GM12864 (cell line): ENCODE measurements at regions not wholly inside any gene's neighbourhood (a gene's known extent, or its start where the extent isn't known, plus 50 kb on each side); places are given as distances from the start of the nearest gene placed in this dataset.

Experiments
- DNase-seq: peaks from one replicate; pipeline ENCODE4 v3.0.0-alpha.2; 2011; ENCODE audit warnings: low read depth
- H3K4me3 ChIP-seq: 2 replicates; pipeline ENCODE4 v1.5.1; 2011; ENCODE audit warnings: mild to moderate bottlenecking, low read depth, low read length, control low read depth
- TF ChIP-seq, protein P1 (sequence below): IDR thresholded peaks from 2 replicates; pipeline ENCODE4 v1.5.1; 2011; ENCODE audit warnings: low read depth, mild to moderate bottlenecking, moderate library complexity, low read length, control low read depth, inconsistent platforms; ENCODE audit errors: missing control alignments

DNA sequence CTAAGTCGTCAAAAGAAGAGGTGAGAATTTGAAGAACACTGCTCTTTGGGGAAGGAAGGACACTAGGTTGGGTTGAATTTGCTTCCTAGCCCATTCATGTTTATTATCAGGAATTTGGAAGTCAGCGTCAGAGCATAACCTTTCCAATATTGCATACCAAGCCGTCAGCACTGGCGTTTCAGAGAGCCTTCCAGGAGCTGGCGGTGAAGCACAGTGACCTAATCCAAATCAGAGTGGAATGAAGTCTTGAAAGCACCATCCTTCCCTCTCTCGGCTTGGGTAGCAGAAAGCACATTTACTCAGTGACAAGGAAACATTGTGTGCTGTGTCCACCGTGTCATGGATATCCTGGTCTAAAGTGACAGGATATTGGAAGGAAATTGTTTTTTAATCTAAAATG lies 240.3 kb upstream of the PELI2 start:
- H3K4me3 ChIP-seq: no peak overlapping the region
- TF ChIP-seq, protein P1, sequence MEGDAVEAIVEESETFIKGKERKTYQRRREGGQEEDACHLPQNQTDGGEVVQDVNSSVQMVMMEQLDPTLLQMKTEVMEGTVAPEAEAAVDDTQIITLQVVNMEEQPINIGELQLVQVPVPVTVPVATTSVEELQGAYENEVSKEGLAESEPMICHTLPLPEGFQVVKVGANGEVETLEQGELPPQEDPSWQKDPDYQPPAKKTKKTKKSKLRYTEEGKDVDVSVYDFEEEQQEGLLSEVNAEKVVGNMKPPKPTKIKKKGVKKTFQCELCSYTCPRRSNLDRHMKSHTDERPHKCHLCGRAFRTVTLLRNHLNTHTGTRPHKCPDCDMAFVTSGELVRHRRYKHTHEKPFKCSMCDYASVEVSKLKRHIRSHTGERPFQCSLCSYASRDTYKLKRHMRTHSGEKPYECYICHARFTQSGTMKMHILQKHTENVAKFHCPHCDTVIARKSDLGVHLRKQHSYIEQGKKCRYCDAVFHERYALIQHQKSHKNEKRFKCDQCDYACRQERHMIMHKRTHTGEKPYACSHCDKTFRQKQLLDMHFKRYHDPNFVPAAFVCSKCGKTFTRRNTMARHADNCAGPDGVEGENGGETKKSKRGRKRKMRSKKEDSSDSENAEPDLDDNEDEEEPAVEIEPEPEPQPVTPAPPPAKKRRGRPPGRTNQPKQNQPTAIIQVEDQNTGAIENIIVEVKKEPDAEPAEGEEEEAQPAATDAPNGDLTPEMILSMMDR: no peak
- no peak for DNase-seq

DNA sequence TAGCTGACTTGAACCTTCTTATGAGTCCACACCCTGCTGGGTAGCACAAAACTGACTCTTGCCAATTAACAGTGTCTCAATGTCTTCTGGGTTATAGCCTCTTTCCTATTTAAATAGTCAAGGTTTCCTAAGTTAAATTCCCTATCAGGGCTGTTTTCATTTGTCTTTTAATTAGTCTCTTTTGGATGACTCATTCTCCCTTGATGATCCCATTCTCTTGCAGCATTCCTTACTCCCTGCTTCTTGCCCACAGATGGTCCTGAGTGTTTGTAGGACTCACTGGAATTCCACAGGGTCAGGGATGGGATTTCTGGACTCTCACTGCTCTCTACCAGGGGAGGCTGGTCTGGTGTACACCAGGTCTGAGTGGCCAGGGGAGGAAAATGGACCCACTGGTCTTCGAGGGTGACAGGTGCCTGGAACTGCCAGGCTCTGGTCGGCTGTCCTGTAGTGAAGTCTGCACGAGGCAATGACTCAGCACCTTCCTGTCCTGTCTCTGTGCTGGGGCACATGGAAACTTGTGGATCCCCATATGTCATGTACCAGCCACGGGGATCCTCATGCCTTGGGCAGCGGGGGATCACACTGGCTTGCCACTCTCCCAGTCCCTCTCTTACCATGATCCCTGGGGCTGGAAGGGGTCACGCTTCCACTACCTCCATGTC lies 236.5 kb upstream of the PELI2 start:
- TF ChIP-seq, protein P1: no peak
- DNase-seq: no peak
- H3K4me3 ChIP-seq: no peak overlapping the region

DNA sequence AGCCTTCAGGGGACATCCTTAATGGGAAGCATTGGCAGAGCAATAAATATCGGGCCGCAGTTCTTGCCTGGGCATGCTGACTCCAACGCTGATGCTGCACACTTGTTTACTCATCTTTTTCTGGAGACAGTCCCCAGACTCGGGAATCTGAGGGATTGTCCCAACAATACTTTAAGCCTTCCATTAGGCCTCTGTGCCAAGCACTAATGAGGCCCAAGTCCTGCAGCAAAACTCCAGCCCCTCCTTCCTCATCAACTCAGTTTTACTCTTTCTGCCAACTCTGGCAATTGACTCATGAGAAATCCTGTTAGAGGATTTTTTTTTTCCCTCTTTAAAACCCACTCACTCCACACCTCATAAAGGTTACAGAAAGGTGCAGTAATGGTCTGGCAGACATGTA lies 233.4 kb upstream of the PELI2 start:
- TF ChIP-seq, protein P1: no peak
- DNase-seq: no peak
- H3K4me3 ChIP-seq: no peak overlapping the region

DNA sequence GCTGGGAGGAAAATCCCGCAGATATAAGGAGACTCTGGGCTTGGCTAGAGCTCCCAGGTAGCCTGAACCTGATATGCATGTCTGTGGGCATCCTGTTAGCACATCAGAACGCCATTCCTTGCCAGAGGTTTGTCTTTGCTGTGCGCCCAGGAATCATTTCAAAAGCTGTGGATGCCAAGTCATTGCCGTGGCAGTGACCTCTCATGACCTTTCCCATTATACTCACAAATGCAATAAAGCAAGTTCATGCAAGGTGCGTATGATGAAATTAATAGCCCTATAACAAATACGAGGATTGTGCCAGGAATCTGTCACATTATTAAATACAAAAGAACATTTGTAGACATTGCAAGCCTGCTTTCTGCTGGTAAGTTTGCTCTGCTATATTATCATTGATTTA lies 229.1 kb upstream of the PELI2 start:
- TF ChIP-seq, protein P1: no peak
- H3K4me3 ChIP-seq: no peak overlapping the region
- DNase-seq: no peak

DNA sequence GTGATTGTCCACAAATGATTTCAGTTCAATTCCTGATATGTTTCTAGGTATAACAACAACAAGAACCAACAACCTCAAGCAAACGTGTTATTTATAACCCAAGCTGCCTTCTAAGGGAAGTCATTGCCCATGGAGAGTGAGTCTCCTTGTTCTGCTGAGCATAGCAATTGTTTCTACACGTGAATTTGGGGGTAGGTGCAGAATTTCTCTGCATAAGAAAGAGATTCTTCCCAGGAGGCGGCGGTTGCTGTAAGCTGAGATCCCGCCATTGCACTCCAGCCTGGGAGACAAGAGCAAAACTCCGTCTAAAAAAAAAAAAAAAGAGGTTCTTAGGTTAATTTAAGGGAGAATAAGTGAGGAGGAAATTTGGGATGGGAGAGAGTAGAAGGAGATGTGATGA lies 226.5 kb upstream of the PELI2 start:
- TF ChIP-seq, protein P1: no peak
- H3K4me3 ChIP-seq: no peak overlapping the region
- no peak for DNase-seq

DNA sequence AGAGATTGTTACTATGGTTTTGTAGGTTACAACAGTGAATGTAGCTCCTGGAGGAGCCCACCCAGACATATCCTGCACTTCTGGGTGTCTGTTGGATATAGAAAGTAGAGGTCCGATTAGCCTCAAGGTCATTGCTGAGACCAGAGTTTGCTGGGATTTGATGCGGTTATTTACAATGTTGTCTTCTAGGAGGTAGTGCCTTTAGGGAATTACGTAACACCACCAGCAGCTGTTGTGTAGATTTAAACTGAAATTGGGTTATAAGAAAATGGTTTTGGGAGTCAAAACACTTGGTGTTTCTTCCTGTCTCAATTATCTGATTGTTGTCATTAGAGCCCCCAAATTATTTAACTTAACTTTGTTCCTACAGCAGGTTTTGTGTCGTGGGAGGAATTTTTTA lies 225.3 kb upstream of the PELI2 start:
- TF ChIP-seq, protein P1: no peak
- no peak for DNase-seq
- no peak overlapping the region for H3K4me3 ChIP-seq

DNA sequence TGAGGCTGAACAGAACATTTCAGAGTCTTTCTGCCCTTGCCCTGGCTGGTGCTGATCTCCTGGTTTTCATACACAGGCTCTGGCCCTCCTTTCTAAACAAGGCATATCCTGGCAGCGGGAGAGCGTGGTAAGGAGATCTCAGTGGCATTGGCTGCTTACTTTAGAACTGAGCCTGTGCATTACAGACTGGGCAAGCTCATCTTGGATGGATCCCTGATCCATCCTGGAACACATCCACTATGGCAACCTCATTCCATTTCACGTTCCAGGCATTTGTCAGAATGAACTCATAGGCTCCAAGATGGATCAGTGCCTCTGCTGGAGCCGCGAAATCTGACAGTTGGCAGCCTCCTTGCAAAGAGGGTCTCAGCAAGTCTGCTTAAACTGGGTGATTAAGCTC lies 224.5 kb upstream of the PELI2 start:
- no peak for DNase-seq
- TF ChIP-seq, protein P1: no peak
- H3K4me3 ChIP-seq: no peak overlapping the region
